Head of caudate nucleus (tissue), 42 donors: ENCODE measurements at regions not wholly inside any gene's neighbourhood (a gene's known extent, or its start where the extent isn't known, plus 50 kb on each side); places are given as distances from the start of the nearest gene placed in this dataset.
A peak's percentile ranks its signal among the peaks of the same experiment; 100 is the strongest.
"Not testable (repeated sequence)": the region's sequence is repeated elsewhere in the genome, so short reads cannot be mapped to it uniquely, and the experiment has no call there.

Source experiments
- DNase-seq, 42 donors: peaks; one replicate each; pipeline versions ENCODE4 v3.0.0 to v3.0.0-alpha.2; 2020 to 2021; ENCODE audit warnings: mixed read lengths in 7 of 42
- intact Hi-C: fragments of 100-400 bp; cut with DNase I; formaldehyde crosslinking; loops from one replicate; pipeline ENCODE4 v1.15.0; 2022

- DNase-seq, intact Hi-C loops: not testable (repeated sequence)
These were observed 63.8 kb downstream of the SPANXA1 start for GRCh38 chrX:141520750-141521149.

GRCh38 chrX:141475788-141476187 is 108.8 kb downstream of the SPANXA1 start:
- DNase-seq, intact Hi-C loops: not testable (repeated sequence)

GRCh38 chrX:141469469-141469868 is 115.1 kb downstream of the SPANXA1 start:
- no peak for DNase-seq
- intact Hi-C loops = no loop called here

- DNase-seq = no peak
- intact Hi-C loops = no loop called here
These were observed 115.6 kb downstream of the SPANXA1 start for GRCh38 chrX:141468940-141469339.

GRCh38 chrX:141467442-141467841 is 117.1 kb downstream of the SPANXA1 start:
- intact Hi-C loops = no loop called here

GRCh38 chrX:141455103-141455502 is 129.4 kb downstream of the SPANXA1 start:
- no peak for DNase-seq
- intact Hi-C loops = no loop called here

More at GRCh38 chrX:141467442-141467841, 117.1 kb downstream of the SPANXA1 start:
- DNase-seq = no peak

- intact Hi-C loops = no loop called here
- no peak for DNase-seq
These were observed 140.6 kb downstream of the SPANXA1 start for GRCh38 chrX:141443922-141444321.

GRCh38 chrX:141439651-141440050 is 144.9 kb downstream of the SPANXA1 start:
- DNase-seq = no peak
- intact Hi-C loops = no loop called here

- intact Hi-C loops = no loop called here
- no peak for DNase-seq
These were observed 168.6 kb downstream of the SPANXA1 start for GRCh38 chrX:141415889-141416288.

GRCh38 chrX:141405853-141406492 is 163.7 kb upstream of the SPANXC start:
- intact Hi-C loops = no loop called here
- no peak for DNase-seq

- intact Hi-C loops = no loop called here
These were observed 163.2 kb upstream of the SPANXC start for GRCh38 chrX:141405486-141405852.

GRCh38 chrX:141402897-141403610 is 160.7 kb upstream of the SPANXC start:
- intact Hi-C loops = no loop called here
- DNase-seq = no peak

More at GRCh38 chrX:141405486-141405852, 163.2 kb upstream of the SPANXC start:
- DNase-seq = no peak

GRCh38 chrX:141396536-141396935 is 154.2 kb upstream of the SPANXC start:
- no peak for DNase-seq
- intact Hi-C loops = no loop called here

- DNase-seq = peak in 1 of 42 donors; percentile 0
- intact Hi-C loops = no loop called here
These were observed 132.9 kb upstream of the SPANXC start for GRCh38 chrX:141375011-141375760.

- intact Hi-C loops = no loop called here
- DNase-seq = no peak
These were observed 99.4 kb upstream of the SPANXC start for GRCh38 chrX:141341743-141342142.

- no peak for DNase-seq
- intact Hi-C loops = no loop called here
These were observed 99.0 kb upstream of the SPANXC start for GRCh38 chrX:141341341-141341740.

- DNase-seq = no peak
- intact Hi-C loops = no loop called here
These were observed 78.5 kb upstream of the SPANXC start for GRCh38 chrX:141320801-141321200.

GRCh38 chrX:141314441-141314840 is 72.1 kb upstream of the SPANXC start:
- intact Hi-C loops = no loop called here
- no peak for DNase-seq

GRCh38 chrX:141301017-141301416 is 58.7 kb upstream of the SPANXC start:
- DNase-seq = no peak
- intact Hi-C loops = no loop called here
